SW480 (cell line): ENCODE measurements at regions not wholly inside any gene's neighbourhood (a gene's known extent, or its start where the extent isn't known, plus 50 kb on each side); places are given as distances from the start of the nearest gene placed in this dataset.

Source experiments
- DNase-seq: peaks from one replicate; pipeline ENCODE4 v3.0.0-alpha.2; 2016; ENCODE audit warnings: low spot score

- DNase-seq = no peak
Measured at GRCh38 chr18:76571689-76572088, 76.6 kb upstream of the ZNF516 start.

DNA sequence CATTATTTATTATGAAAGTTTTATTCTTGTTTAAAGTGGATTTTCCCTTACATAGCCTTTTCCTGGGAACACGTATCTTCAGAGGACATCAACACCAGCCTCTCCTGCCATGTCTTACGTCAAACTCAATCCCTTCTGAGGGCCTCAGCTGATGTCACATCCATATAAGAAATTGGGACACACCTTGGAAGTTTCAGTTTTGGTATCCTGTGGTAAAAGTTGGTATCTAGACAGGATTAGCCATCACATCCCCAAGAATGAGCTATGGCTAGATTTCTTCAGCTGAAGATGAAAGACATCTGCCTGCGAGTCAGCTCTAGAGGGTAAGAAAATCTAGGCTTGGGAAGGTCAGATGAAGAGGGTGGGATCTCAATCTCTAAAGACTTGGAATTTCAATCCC, 75.8 kb upstream of the ZNF516 start:
- DNase-seq = no peak

- no peak for DNase-seq
Measured at GRCh38 chr18:76569644-76570419, 74.8 kb upstream of the ZNF516 start.

- no peak for DNase-seq
Measured at GRCh38 chr18:76568731-76569130, 73.7 kb upstream of the ZNF516 start.

- DNase-seq = no peak
Measured at GRCh38 chr18:76567835-76568445, 72.9 kb upstream of the ZNF516 start.

GRCh38 chr18:76566987-76567386, 71.9 kb upstream of the ZNF516 start:
- DNase-seq = no peak

DNA sequence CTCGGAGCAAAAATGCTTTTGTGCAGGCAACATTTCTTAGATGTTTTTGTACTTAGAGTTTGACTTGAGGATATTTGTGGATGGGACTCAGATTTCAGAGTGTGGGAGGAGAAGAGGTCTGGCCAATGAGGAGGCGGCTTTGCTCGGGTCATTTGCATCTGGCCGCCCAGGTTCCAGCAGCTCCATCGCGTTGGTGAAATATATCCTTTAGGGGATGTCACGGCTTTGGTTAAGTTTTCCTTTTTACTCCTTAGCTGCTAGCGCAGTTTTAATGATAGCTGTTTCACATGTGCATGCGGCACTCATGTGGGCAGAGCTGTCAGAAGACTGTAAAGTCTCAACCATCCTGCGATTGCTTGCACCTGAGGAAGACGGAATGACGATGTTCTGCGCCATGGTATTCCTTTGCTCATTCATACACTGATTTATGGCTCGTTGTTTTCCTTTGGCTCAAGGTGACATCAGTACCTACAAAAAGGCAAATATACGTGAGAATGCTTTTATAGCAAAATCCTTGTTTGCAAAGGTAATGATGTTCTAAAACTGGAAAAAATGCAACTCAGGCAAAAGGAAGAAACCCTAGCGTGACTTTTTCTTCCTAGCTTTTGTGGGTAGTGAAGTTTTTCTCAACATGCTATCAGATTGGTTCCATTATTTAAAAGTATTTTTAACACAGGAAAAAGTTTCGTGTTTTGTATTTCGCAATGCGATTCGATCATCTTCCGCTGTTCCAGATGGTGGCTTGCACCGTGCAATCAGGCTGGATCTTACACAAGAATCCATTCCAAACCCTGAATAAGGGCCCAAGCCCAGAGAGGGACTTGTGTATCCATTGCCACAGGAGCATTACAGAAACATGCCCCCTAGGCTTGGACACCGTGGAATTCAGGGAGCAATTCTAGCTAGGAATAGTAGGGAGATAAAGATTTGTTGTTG, 70.5 kb upstream of the ZNF516 start:
- peak; percentile 64 for DNase-seq

DNA sequence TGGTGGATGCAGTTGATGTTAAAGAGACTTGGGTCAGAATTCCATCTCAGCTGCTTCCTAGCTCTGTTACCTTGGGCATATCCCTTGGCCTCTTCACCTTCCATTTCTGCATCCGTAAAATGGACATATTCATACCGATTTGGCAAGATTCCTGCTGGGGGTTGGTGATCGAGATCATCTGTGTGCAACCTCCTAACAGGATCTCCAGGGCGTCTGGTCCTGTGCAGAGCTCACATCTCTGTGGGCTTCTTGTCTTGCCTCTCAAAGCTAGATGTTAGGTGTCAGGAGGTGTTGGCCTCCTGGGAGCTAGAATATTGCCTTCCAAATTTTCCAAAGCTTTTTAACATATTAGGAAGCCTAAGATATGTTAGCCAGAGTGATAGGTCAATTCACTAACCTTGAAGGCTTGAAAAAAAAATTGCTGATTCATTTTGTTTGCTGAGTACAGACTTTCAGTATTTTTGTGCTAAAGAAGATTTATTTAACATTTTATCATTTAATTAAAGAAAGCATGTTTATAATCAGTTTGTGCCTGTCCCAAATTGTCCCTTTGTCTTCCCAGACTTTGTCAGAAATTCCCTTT, 69.7 kb upstream of the ZNF516 start:
- DNase-seq = no peak

DNA sequence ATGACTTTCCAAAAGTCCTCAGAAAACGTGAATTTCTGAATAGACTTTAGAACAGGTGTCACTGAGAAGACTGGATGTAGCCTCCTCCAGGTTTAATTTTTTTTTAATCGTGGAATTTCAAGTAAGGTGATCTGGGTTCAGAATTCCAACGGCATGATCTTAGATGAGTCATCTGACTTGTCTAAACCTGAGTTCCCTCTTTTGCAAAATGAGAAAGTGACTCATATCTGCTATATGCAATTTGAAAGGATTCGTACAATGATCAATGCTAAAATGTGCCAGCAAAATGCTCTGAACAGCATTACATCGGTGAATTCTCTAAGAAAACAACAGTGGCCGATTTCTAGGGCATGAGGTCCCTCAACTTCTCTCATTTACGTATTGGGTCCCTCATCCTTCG, 69.1 kb upstream of the ZNF516 start:
- DNase-seq = peak; percentile 7

DNA sequence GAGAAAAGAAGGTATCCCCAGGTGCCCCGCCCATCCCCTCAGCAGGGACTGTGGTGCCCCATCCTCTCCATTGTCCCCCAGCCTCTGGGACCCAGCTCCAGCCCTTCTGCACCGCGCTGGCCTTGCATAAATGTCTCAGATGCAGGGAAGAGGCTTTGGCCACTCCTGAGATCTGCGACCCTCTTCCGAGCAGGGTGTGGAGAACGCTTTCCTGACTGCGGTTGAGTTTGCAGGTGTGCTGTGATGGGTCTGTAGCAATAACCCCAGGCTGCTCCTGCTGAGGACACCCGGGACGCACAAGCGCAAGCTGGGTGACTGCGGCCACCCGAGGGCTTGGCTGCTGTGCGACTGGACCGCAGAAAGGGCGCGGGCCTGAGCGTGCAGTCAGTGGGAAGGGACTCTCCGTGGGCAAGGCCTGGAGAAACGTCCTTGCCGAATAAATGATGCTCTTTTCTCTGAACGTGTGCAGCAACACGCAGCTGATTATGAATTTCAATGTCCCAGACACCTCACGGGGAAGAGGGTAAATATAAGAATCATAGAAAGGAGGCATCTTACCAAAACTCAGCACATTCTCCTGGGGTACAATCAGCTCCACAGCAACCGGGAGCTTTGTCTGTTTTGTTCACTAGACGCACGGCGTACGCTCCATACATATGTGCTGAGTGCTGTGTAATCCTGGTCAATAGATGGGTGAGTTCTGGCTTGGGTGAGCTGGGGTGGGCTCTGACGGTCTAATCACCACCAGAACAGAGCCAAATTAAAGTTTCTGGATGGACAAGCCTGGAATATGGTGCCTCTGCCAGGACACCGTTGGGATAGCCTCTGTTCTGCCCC, 67.5 kb upstream of the ZNF516 start:
- DNase-seq = no peak

GRCh38 chr18:76558881-76559667, 64.0 kb upstream of the ZNF516 start:
- peak; percentile 60 for DNase-seq

- peak; percentile 3 for DNase-seq
Measured at GRCh38 chr18:76557026-76557575, 62.1 kb upstream of the ZNF516 start.

DNA sequence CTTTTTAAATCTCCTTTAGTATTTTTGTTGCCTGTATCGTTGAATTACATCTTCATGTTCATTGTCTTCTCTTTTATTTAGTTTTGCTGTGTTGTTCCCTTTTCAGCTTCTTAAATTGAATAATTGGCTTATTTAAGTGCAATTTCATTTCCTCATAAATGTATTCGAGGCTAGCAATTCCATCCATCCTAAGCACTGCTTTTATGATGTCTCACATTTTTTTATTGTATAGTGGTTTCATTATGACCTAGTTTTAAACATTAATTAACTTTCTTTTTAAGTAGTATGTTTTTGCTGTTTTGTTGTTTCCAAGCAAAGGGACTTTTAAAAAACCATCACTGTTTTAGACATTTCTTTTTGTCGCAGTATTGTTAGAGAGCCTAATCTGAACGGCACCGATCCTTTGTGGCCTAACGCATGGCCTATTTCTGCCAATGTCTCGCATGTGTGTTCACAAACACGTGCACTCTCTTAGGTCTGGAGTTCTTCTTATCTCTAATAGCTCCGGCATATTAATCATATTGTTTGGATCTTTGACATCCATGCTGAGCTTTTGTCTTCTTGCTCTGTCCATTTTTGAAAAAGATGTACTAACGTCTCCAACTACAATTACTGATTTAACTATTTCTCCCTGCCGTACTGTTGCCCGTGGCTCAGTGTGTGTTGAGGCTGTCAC, 59.6 kb upstream of the ZNF516 start:
- no peak for DNase-seq

DNA sequence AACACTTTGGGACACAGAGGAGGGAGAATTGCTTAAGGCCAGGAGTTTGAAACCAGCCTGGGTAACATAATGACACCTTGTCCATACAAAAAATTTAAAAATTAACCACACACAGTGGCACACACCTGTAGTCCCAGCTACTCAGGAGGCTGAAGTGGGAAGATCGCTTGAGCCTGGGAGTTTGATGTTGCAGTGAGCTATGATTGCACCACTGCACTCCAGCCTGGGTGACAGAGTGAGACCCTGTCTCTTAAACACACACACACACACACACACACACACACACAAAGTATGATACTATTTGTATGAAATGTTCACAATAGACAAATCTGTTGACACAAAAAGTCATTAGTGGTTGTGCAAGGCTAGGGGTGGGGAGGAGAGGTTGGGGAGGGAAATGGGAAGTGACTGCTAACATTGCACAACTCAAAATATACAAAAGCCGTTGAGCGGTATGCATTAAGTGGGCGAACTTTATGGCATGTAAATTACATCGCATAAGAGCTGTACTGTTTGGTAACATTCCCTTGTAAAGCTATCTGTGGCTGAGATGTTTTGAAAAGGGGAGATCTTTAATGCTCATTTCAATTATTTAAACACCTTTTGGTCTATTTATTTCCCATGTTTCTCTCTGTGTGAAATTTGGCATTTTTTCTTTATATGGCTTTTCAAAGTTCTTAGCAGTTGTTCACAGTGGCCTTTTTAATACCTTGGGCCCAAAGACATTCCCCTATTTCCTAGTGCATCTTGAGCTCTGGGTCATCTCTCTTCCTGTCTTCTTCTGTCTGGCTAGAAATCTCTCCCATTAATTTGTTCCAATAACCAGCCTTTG, 58.9 kb upstream of the ZNF516 start:
- DNase-seq = peak; percentile 38

- DNase-seq = no peak
Measured at GRCh38 chr18:76548541-76548940, 53.5 kb upstream of the ZNF516 start.

- DNase-seq = no peak
Measured at GRCh38 chr18:76547296-76547695, 52.3 kb upstream of the ZNF516 start.

- no peak for DNase-seq
Measured at GRCh38 chr18:76546436-76546835, 51.4 kb upstream of the ZNF516 start.

DNA sequence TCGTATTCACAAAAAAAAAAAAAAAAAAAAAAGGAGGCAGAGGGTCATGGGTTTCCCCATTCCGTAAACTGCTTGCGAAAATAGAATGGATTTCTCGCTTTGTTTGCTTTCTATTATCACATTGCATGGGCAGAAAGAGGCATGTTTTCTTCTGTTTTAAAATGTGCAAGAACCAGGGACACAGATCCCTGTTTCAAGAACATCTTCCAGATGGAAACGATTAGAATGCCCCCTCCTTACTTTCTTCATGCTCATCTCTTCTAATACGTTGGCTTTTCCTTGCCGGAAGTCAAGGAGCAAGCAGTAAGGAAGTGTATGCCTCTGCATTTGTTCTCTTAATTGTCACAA, 51.0 kb upstream of the ZNF516 start:
- no peak for DNase-seq
